Epithelial cell of proximal tubule (primary cell): ENCODE measurements at regions not wholly inside any gene's neighbourhood (a gene's known extent, or its start where the extent isn't known, plus 50 kb on each side); places are given as distances from the start of the nearest gene placed in this dataset.

Experiments used
- DNase-seq: peaks from one replicate; pipeline ENCODE4 v3.0.0-alpha.2; 2011; ENCODE audit warnings: low read depth
- H3K4me3 ChIP-seq: 2 replicates; pipeline ENCODE4 v1.5.1; 2011; ENCODE audit warnings: low read depth, mild to moderate bottlenecking, low read length
- CTCF ChIP-seq: conservative IDR thresholded peaks from 2 replicates; pipeline ENCODE4 v1.5.1; 2012; ENCODE audit warnings: low read depth, mild to moderate bottlenecking, low read length

DNA sequence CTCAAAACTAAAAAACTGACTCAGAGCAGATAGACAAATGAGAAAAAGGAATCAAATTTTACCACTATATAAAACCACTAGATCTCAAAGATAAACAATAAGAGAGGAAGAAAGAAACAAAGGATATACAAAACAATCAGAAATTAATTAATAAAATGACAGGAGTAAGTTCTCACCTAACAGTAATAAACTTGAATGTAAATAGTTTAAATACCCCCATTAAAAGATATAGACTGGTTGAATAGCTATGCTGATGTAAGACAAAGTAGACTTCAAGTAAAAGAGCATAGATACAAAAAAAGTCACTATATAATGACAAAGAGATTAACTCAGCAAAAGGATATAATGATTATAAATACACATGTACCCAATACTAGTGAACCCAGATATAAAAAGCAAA lies 72.3 kb upstream of the GNAZ start:
- TF ChIP-seq CTCF, result no peak
- no peak for DNase-seq
- no peak overlapping the region for H3K4me3 ChIP-seq

GRCh38 chr22:22999523-22999922 lies 70.8 kb upstream of the GNAZ start:
- no peak overlapping the region for H3K4me3 ChIP-seq
- TF ChIP-seq CTCF, result no peak
- DNase-seq, result no peak

DNA sequence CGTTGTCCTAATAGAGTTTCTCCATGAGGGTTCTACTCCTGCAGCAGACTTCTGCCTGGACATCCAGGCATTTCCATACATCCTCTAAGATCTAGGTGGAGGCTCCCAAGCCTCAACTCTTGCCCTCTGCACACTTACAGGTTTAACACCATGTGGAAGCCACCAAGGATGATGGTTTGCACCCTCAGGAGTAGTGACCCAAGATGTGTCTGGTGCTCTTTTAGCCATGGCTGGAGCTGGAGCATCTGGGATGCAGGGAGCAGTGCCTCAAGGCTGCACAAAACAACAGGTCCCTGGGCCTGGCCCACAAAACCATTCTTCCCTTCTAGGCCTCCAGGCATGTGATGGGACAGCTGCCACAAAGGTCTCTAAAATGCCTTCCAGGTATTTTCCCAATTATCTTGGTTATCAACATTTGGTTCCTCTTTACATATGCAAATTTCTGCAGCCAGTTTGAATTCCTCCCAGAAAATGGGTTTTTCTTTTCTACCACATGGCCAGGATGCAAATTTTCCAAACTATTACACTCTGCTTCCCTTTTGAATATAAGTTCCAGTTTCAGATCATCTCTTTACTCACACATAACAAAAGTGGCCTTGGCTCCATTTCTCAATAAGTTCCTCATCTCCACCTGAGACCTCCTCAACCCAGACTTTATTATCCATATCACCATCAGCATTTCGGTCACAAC lies 69.5 kb upstream of the GNAZ start:
- no peak for DNase-seq
- H3K4me3 ChIP-seq, result no peak overlapping the region
- no peak for TF ChIP-seq CTCF

GRCh38 chr22:23001463-23001862 lies 68.9 kb upstream of the GNAZ start:
- no peak for DNase-seq
- no peak for TF ChIP-seq CTCF
- H3K4me3 ChIP-seq, result no peak overlapping the region

GRCh38 chr22:23002612-23003180 lies 67.6 kb upstream of the GNAZ start:
- DNase-seq, result no peak
- TF ChIP-seq CTCF, result no peak
- no peak overlapping the region for H3K4me3 ChIP-seq

- H3K4me3 ChIP-seq, result no peak overlapping the region
- no peak for TF ChIP-seq CTCF
Measured at GRCh38 chr22:23007823-23008222, 62.5 kb upstream of the GNAZ start.

DNA sequence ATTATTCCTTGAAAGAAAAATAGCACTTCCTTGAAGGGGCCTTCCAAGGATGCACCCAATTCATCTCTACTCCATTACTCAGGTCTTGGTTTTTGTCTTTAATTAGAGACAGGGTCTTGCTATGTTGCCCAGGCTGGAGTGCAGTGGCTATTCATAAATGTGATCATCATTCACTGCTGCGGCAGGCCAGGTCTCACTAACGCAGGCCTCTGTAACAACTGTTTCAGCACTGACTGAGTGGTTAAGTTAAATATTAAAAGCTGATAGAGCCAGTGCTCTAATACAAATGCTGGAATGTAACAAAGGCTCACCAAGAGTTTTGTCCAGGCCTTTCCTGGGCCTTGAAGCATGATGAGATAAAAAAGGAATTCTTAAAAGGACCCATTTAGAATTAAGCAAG lies 61.4 kb upstream of the GNAZ start:
- TF ChIP-seq CTCF, result no peak
- DNase-seq, result no peak

More at GRCh38 chr22:23007823-23008222, 62.5 kb upstream of the GNAZ start:
- no peak for DNase-seq

More for the DNA sequence above, 61.4 kb upstream of the GNAZ start:
- H3K4me3 ChIP-seq, result no peak overlapping the region
